Thoracic aorta (tissue), 2 donors: ENCODE measurements at regions not wholly inside any gene's neighbourhood (a gene's known extent, or its start where the extent isn't known, plus 50 kb on each side); places are given as distances from the start of the nearest gene placed in this dataset.

Source experiments
- ATAC-seq: fragments of 150-250 bp; one replicate; pipeline ENCODE4 v1.8.0; 2017; ENCODE audit warnings: low read depth; ENCODE audit not compliant: insufficient number of reproducible peaks, low FRiP score
- DNase-seq: peaks from one replicate; pipeline ENCODE4 v3.0.0-alpha.2; 2020; ENCODE audit warnings: low spot score
- H3K27ac ChIP-seq, 2 donors: fragments of 200-600 bp; sonication (generic); 1 replicate in 1 of 2; 2 replicates in 1 of 2; pipeline ENCODE4 v1.5.1; 2016; ENCODE audit warnings: mild to moderate bottlenecking in 2 of 2, moderate library complexity in 2 of 2
- H3K27me3 ChIP-seq: fragments of 200-600 bp; sonication (generic); replicated peaks from 2 replicates; pipeline ENCODE4 v1.6.0; 2016; ENCODE audit warnings: mild to moderate bottlenecking; ENCODE audit not compliant: insufficient read depth
- H3K36me3 ChIP-seq: fragments of 200-600 bp; sonication (generic); one replicate; pipeline ENCODE4 v1.5.1; 2016
- H3K4me1 ChIP-seq, 2 donors: fragments of 200-600 bp; sonication (generic); 1 replicate in 1 of 2; 2 replicates in 1 of 2; pipeline versions ENCODE4 v1.5.1 to v1.6.0; 2016; ENCODE audit warnings: low read depth in 2 of 2, mild to moderate bottlenecking in 1 of 2; ENCODE audit not compliant: control insufficient read depth in 1 of 2
- H3K4me3 ChIP-seq: fragments of 200-600 bp; sonication (generic); 2 replicates; pipeline ENCODE4 v1.5.1; 2016; ENCODE audit warnings: mild to moderate bottlenecking
- H3K9me3 ChIP-seq: fragments of 200-600 bp; sonication (generic); 2 replicates; pipeline ENCODE4 v1.5.1; 2016
- CTCF ChIP-seq: fragments of 200-600 bp; sonication (generic); IDR thresholded peaks from one replicate; pipeline ENCODE4 v1.5.1; 2019; ENCODE audit warnings: antibody characterized with exemption

DNA sequence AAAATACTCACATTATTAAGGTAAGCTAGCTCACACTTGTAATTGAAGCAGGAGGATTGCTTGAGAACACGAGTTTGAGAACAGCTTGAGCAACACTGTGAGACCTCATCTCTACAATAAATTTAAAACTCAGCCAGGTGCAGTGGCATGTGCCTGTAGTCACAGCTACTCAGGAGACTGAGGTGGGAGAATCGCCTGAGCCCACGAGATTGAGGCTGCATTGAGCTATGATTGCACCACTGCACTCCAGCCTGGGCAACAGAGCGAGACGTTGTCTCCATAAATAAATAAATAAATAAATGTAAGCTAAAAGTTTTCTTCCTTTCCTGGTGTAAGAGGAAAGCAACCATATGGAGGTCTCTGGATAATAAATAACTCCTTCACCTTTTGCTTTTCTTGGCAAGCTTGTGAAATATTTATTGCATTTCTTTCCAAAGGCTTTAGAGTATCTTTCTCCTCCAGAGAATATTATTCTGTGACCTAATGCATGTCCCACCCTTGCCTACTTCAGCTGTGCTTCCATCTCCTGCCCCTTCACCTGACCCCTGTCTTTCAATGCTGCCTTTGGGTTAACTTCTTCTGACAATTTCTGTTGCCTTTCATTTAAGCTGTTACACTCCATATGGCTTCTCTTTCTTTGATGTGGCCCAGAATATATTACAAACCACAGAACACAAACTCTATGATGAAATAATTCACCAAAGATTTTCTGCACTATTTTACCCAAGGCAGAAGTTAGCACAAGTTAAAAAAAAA is 280.7 kb upstream of the RND3 start:
- H3K4me1 ChIP-seq = no peaks in the 10 kb centered on the region
- DNase-seq (no peak), ATAC-seq (no peak)
- no peaks in the 10 kb centered on the region for H3K9me3 ChIP-seq
- no peaks in the 10 kb centered on the region for H3K27me3 ChIP-seq
- no peaks in the 10 kb centered on the region for H3K36me3 ChIP-seq
- H3K27ac ChIP-seq = no peak overlapping the region
- no peak for TF ChIP-seq CTCF
- H3K4me3 ChIP-seq = no peak overlapping the region

DNA sequence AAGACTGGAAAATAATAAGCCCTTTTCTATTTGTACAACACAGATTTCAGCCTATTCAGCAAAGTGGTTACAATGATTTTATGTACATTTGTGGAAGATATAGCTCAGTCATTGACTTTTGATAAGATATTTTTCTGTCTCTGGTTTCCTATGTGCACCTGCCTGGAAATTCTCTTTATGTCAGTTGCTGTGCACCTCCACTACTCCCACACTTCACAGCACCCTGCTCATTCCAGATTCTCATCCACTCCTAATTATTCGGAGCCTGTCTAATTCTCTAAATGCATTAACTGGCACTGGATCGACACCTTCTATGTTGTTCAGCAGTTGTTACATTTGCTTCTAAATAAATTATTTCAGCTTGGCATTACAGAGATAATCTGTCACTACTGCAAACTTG is 275.1 kb upstream of the RND3 start:
- Histone ChIP-seq H3K36me3 (no peaks in the 10 kb centered on the region), H3K4me1 (peaks cover 0 to 5% of the 10 kb centered on the region in 2 donors), H3K27me3 (no peaks in the 10 kb centered on the region), H3K27ac (no peak overlapping the region), H3K9me3 (no peaks in the 10 kb centered on the region), H3K4me3 (no peak overlapping the region)
- DNase-seq (no peak), ATAC-seq (no peak)
- TF ChIP-seq CTCF = no peak

GRCh38 chr2:150759531-150759930 is 272.1 kb upstream of the RND3 start:
- H3K36me3 ChIP-seq = no peaks in the 10 kb centered on the region
- no peak for TF ChIP-seq CTCF
- peaks cover 0 to 5% of the 10 kb centered on the region in 2 donors for H3K4me1 ChIP-seq

GRCh38 chr2:150759106-150759505 is 271.6 kb upstream of the RND3 start:
- no peak overlapping the region for H3K4me3 ChIP-seq
- ATAC-seq = no peak
- H3K36me3 ChIP-seq = no peaks in the 10 kb centered on the region
- no peaks in the 10 kb centered on the region for H3K27me3 ChIP-seq
- H3K9me3 ChIP-seq = no peaks in the 10 kb centered on the region
- no peak overlapping the region for H3K27ac ChIP-seq
- DNase-seq = no peak
- no peak for TF ChIP-seq CTCF
- peaks cover 0 to 5% of the 10 kb centered on the region in 2 donors for H3K4me1 ChIP-seq

More at GRCh38 chr2:150759531-150759930, 272.1 kb upstream of the RND3 start:
- Histone ChIP-seq H3K4me3 (no peak overlapping the region), H3K27me3 (no peaks in the 10 kb centered on the region), H3K9me3 (no peaks in the 10 kb centered on the region), H3K27ac (no peak overlapping the region)
- DNase-seq (no peak), ATAC-seq (no peak)

DNA sequence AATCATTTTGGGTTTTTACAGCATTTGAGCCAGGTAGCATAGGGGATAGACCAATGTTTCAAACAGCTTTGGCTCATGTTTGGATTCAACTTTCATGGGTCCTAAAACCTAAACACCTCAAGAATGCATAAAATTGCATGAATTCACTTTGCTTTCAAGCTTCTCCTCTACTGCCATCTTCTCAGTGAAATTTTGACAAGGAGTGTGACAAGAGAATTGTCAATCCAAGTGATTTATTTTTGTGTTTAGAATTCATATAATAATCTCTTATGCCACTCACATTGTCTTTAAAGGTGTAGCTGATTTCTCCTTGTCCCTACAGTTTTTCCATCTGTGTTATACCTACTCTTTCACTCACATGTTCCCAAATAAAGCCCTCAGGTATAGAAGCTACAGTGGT is 264.8 kb upstream of the RND3 start:
- ATAC-seq (no peak), DNase-seq (no peak)
- no peak for TF ChIP-seq CTCF
- H3K4me1 ChIP-seq = no peaks in the 10 kb centered on the region
- H3K9me3 ChIP-seq = no peaks in the 10 kb centered on the region
- H3K27me3 ChIP-seq = no peaks in the 10 kb centered on the region
- H3K36me3 ChIP-seq = no peaks in the 10 kb centered on the region
- H3K27ac ChIP-seq = no peak overlapping the region
- no peak overlapping the region for H3K4me3 ChIP-seq
